Fibroblast of lung (primary cell): ENCODE measurements at regions not wholly inside any gene's neighbourhood (a gene's known extent, or its start where the extent isn't known, plus 50 kb on each side); places are given as distances from the start of the nearest gene placed in this dataset.

Experiments
- DNase-seq, 2 donors: peaks; one replicate each; pipeline versions ENCODE4 v3.0.0 to v3.0.0-alpha.2; 2010; ENCODE audit warnings: low read depth in 2 of 2
- H2AFZ ChIP-seq: 2 replicates; pipeline ENCODE4 v1.5.1; 2012; ENCODE audit warnings: low read length, control low read depth, inconsistent platforms
- H3K27ac ChIP-seq: 2 replicates; pipeline ENCODE4 v1.5.1; 2011; ENCODE audit warnings: low read length, control low read depth; ENCODE audit not compliant: insufficient read depth
- H3K27me3 ChIP-seq: 2 replicates; pipeline ENCODE4 v1.5.1; 2011; ENCODE audit warnings: mild to moderate bottlenecking, low read length; ENCODE audit not compliant: control insufficient read depth, insufficient read depth
- H3K36me3 ChIP-seq: 2 replicates; pipeline ENCODE4 v1.5.1; 2011; ENCODE audit warnings: low read length; ENCODE audit not compliant: control insufficient read depth, insufficient read depth
- H3K4me1 ChIP-seq: 2 replicates; pipeline ENCODE4 v1.5.1; 2011; ENCODE audit warnings: low read length; ENCODE audit not compliant: control insufficient read depth, insufficient read depth; ENCODE audit errors: extremely low read depth
- H3K4me2 ChIP-seq: 2 replicates; pipeline ENCODE4 v1.5.1; 2011; ENCODE audit warnings: low read length, control low read depth; ENCODE audit not compliant: insufficient read depth; ENCODE audit errors: extremely low read depth
- H3K4me3 ChIP-seq, 4 experiments: fragments of 200-600 bp in 1 of 4; sonication (generic) in 1 of 4; replicated peaks in 1 of 4; 2 replicates each; pipeline ENCODE4 v1.5.1; 2011 to 2016; ENCODE audit warnings: low read length in 4 of 4, low read depth in 3 of 4, mild to moderate bottlenecking in 3 of 4, control low read depth in 2 of 4, inconsistent platforms in 1 of 4, mixed read lengths in 1 of 4; ENCODE audit not compliant: insufficient read depth in 1 of 4; ENCODE audit errors: control extremely low read depth in 1 of 4
- H3K79me2 ChIP-seq: 2 replicates; pipeline ENCODE4 v1.5.1; 2012; ENCODE audit warnings: mild to moderate bottlenecking, low read length, inconsistent platforms; ENCODE audit not compliant: control insufficient read depth, insufficient read depth
- H3K9ac ChIP-seq: 2 replicates; pipeline ENCODE4 v1.5.1; 2011; ENCODE audit warnings: mild to moderate bottlenecking, low read length, control low read depth; ENCODE audit not compliant: insufficient read depth
- H3K9me3 ChIP-seq: 2 replicates; pipeline ENCODE4 v1.5.1; 2012; ENCODE audit warnings: low read depth, low read length; ENCODE audit not compliant: control insufficient read depth, insufficient read depth
- H4K20me1 ChIP-seq: 2 replicates; pipeline ENCODE4 v1.5.1; 2011; ENCODE audit warnings: low read length; ENCODE audit not compliant: control insufficient read depth, insufficient read depth; ENCODE audit errors: extremely low read depth
- EZH2 ChIP-seq: IDR thresholded peaks from 2 replicates; pipeline ENCODE4 v1.5.1; 2012; ENCODE audit warnings: low read length, control low read depth, mild to moderate bottlenecking; ENCODE audit errors: missing control alignments
- TF ChIP-seq, protein P1 (sequence below), 2 donors: IDR thresholded peaks in 1 of 2; conservative IDR thresholded peaks in 1 of 2; 1 replicate in 1 of 2; 2 replicates in 1 of 2; pipeline ENCODE4 v1.5.1; 2011 to 2012; ENCODE audit warnings: low read length in 2 of 2, control low read depth in 1 of 2, inconsistent platforms in 1 of 2, low read depth in 1 of 2, mild to moderate bottlenecking in 1 of 2

GRCh38 chr15:47500842-47501241, 216.5 kb upstream of the SEMA6D start:
- no peak for TF ChIP-seq EZH2
- TF ChIP-seq, protein P1, sequence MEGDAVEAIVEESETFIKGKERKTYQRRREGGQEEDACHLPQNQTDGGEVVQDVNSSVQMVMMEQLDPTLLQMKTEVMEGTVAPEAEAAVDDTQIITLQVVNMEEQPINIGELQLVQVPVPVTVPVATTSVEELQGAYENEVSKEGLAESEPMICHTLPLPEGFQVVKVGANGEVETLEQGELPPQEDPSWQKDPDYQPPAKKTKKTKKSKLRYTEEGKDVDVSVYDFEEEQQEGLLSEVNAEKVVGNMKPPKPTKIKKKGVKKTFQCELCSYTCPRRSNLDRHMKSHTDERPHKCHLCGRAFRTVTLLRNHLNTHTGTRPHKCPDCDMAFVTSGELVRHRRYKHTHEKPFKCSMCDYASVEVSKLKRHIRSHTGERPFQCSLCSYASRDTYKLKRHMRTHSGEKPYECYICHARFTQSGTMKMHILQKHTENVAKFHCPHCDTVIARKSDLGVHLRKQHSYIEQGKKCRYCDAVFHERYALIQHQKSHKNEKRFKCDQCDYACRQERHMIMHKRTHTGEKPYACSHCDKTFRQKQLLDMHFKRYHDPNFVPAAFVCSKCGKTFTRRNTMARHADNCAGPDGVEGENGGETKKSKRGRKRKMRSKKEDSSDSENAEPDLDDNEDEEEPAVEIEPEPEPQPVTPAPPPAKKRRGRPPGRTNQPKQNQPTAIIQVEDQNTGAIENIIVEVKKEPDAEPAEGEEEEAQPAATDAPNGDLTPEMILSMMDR (conservative IDR thresholded peaks at IDR 0.05 in 1 of 2, IDR thresholded peaks at IDR 0.05 in 1 of 2; ENCODE audit: low read depth in 1 of 2, low read length in 2 of 2) = no peak
- H3K27me3 ChIP-seq = no peaks in the 10 kb centered on the region

GRCh38 chr15:47502041-47502440, 215.3 kb upstream of the SEMA6D start:
- H3K27ac ChIP-seq = no peak overlapping the region
- H3K27me3 ChIP-seq = no peaks in the 10 kb centered on the region
- H2AFZ ChIP-seq = no peak overlapping the region
- H3K4me1 ChIP-seq = no peaks in the 10 kb centered on the region
- TF ChIP-seq EZH2 = no peak
- TF ChIP-seq, protein P1 (conservative IDR thresholded peaks at IDR 0.05 in 1 of 2, IDR thresholded peaks at IDR 0.05 in 1 of 2; ENCODE audit: low read depth in 1 of 2, low read length in 2 of 2) = no peak
- H4K20me1 ChIP-seq = no peaks in the 10 kb centered on the region
- peak overlapping the region; percentile 8 for H3K4me2 ChIP-seq
- no peaks in the 10 kb centered on the region for H3K9me3 ChIP-seq
- H3K36me3 ChIP-seq = no peaks in the 10 kb centered on the region
- H3K4me3 ChIP-seq = no peak overlapping the region
- no peak overlapping the region for H3K9ac ChIP-seq
- H3K79me2 ChIP-seq = no peaks in the 10 kb centered on the region
- no peak for DNase-seq

More at GRCh38 chr15:47500842-47501241, 216.5 kb upstream of the SEMA6D start:
- DNase-seq = no peak
- no peak overlapping the region for H3K9ac ChIP-seq
- no peaks in the 10 kb centered on the region for H3K36me3 ChIP-seq
- no peak overlapping the region for H2AFZ ChIP-seq
- no peaks in the 10 kb centered on the region for H4K20me1 ChIP-seq
- no peak overlapping the region for H3K27ac ChIP-seq
- H3K9me3 ChIP-seq = no peaks in the 10 kb centered on the region
- H3K4me1 ChIP-seq = peaks cover 2% of the 10 kb centered on the region
- no peak overlapping the region for H3K4me2 ChIP-seq
- H3K79me2 ChIP-seq = no peaks in the 10 kb centered on the region
- no peak overlapping the region for H3K4me3 ChIP-seq

GRCh38 chr15:47503876-47504275, 213.4 kb upstream of the SEMA6D start:
- Histone ChIP-seq H3K9me3 (no peaks in the 10 kb centered on the region), H3K4me3 (no peak overlapping the region), H4K20me1 (no peaks in the 10 kb centered on the region), H3K4me2 (no peak overlapping the region), H3K36me3 (no peaks in the 10 kb centered on the region), H2AFZ (no peak overlapping the region), H3K27ac (no peak overlapping the region), H3K79me2 (no peaks in the 10 kb centered on the region), H3K4me1 (no peaks in the 10 kb centered on the region), H3K9ac (no peak overlapping the region), H3K27me3 (no peaks in the 10 kb centered on the region)
- TF ChIP-seq EZH2 = no peak
- TF ChIP-seq, protein P1 (conservative IDR thresholded peaks at IDR 0.05 in 1 of 2, IDR thresholded peaks at IDR 0.05 in 1 of 2; ENCODE audit: low read depth in 1 of 2, low read length in 2 of 2) = no peak
- DNase-seq = no peak
